GM19397 (cell line): ENCODE measurements at regions not wholly inside any gene's neighbourhood (a gene's known extent, or its start where the extent isn't known, plus 50 kb on each side); places are given as distances from the start of the nearest gene placed in this dataset.

Experiments used
- ATAC-seq: cut with Tn5 transposase; IDR thresholded peaks from one replicate; pipeline ENCODE4 v1.9.1; 2021; ENCODE audit warnings: mild to moderate bottlenecking, moderate library complexity; ENCODE audit not compliant: unreplicated experiment

DNA sequence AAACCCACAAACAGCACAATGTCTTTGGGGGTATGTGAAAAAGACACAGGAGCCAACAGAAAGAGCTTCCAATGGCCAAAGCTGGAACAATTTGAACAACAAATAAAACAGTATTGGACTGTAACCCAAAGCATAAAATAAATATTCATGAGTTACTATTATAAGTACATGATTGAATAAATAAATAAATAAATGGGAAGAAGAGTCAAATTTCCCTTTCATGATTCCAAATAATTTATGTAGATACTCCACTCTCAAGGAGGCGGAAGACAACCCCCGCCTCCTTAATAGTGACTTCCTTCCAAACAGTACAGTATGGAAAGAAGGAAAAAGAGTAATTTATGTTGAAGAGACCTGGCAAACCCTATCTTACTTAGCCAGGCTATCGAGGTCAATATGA, 124.4 kb upstream of the P2RY1 start:
- ATAC-seq: no peak

DNA sequence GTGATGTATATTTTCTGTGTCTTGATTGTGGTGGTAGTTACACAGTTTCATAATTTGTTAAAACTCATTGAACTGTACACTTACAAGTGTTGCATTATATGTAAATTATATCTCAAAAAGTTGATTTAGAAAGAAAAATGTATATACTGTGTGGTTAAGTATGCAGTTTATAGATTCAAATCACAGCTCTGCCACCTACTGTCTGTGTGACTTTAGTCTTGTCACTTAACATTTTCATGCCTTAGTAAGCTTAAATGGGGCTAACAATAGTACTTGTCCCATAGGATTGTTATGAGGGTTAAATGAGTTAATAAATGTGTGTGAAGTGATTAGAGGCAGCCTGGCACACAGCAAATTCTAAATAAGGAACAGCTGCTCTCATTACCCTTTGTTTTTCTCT, 120.9 kb upstream of the P2RY1 start:
- ATAC-seq: no peak

DNA sequence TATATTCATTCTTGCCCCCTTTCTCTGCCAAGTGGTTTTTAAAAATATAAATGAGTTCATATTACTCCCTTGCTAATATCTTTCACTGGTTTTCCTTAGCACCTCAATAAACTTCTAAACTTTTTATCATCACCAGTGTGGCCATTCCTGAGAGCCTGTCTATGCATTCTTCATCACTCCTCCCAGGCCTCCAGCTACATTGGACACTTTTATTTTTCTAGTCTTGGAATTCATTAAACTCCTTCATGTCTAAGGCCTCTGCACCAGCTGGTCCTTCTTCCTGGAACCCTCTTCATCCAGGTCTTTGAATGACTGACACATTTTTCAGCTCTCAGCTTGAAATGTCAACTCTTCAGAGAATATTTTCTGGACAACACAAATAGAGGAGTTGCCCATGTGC, 120.4 kb upstream of the P2RY1 start:
- no peak for ATAC-seq

DNA sequence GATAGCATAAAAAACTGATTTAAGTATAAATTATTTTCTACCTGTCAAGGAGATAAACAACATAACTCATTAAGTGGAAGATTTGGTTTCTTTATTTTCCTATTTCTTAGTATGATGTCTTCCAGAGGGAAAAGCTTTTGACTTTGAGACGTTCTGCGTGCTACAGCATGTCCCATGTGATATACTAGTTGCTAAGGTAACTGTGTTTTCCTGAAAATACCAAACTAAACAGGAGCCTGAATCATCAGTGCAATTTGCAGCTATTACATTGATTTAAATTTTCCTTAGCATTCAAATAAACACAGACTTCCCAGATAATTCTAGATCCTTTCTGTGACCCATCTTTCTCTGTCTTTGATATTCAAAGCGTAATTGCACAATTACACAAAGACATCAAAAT, 117.7 kb upstream of the P2RY1 start:
- no peak for ATAC-seq

GRCh38 chr3:152718810-152719209, 116.1 kb upstream of the P2RY1 start:
- ATAC-seq: no peak

DNA sequence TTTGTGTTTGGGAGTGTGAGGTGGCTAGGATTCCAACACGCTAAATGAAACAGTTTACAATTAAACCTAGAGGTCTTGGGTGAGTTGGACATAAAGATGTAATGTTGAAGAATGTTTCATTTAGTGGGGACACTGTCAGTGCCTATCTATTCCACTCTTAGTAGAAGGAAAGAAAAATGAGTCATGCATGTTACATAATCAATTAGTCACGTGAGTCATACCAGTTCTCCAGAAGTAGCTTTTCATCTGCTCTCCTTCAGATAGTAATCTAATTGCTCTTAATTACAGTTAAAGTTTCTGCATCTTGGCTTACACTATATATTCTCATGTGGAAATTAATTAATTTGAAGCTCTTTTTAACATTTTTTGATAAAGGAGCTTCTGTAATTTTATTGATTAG, 115.7 kb upstream of the P2RY1 start:
- ATAC-seq: no peak

GRCh38 chr3:152720951-152721718, 113.8 kb upstream of the P2RY1 start:
- no peak for ATAC-seq

- ATAC-seq: no peak
These were observed 110.7 kb upstream of the P2RY1 start for GRCh38 chr3:152724270-152724669.

DNA sequence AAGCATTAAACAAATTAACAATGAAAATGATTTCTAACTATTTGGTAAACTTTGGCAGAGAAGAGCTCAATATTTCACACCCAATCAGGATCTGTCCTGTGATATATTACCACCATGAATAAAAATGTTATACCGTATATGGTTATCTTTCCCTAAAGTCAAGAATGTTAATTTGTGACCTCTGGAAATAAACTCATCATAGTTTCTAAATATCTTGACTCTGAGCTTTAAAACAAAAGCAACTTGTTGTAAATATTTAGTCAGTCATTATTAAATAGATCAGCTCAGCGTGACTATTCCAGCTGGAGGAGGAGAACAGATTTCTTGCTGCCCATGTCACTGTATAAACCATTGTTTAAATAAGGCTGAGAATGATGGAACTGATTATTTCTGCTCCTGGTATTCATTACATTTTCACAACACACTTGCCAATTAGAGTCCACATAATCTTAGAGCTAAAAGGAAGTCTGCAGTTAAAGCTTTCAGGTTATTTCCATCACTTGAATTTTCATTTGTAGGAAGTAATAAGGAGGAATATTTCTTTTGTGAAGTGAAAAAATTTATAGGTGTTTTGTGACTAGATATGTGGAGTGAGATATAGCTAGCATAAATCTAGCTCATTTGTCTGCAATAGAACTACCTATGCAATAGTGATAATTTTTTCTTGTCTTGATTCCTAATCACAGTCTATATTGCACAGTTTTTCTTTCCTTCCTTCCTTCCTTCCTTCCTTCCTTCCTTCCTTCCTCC, 106.5 kb upstream of the P2RY1 start:
- ATAC-seq: no peak

- no peak for ATAC-seq
These were observed 105.0 kb upstream of the P2RY1 start for GRCh38 chr3:152729906-152730305.

GRCh38 chr3:152731511-152731910, 103.4 kb upstream of the P2RY1 start:
- ATAC-seq: no peak

DNA sequence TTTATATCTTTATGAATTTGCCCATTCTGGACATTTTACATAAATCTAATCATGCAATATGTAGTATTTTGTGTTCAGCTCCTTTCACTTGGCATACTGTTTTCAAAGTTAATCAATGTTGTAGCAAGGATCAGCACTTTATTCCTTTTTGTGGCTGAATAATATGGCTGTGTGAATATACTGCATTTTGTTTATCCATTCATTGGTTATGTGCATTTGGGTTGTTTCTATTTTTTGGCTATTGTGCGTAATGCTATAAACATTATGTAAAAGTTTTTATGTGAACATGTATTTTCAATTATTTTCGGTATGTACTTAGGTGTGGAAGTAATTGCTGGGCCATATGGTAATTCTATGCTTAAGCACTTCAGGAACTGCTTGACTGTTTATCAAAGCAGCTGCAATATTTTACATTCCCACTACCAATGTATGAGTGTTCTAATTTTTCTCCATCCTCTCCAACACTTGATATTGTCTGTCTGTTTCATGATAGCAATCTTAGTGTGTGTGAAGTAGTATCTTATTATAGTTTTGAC, 101.3 kb upstream of the P2RY1 start:
- no peak for ATAC-seq

DNA sequence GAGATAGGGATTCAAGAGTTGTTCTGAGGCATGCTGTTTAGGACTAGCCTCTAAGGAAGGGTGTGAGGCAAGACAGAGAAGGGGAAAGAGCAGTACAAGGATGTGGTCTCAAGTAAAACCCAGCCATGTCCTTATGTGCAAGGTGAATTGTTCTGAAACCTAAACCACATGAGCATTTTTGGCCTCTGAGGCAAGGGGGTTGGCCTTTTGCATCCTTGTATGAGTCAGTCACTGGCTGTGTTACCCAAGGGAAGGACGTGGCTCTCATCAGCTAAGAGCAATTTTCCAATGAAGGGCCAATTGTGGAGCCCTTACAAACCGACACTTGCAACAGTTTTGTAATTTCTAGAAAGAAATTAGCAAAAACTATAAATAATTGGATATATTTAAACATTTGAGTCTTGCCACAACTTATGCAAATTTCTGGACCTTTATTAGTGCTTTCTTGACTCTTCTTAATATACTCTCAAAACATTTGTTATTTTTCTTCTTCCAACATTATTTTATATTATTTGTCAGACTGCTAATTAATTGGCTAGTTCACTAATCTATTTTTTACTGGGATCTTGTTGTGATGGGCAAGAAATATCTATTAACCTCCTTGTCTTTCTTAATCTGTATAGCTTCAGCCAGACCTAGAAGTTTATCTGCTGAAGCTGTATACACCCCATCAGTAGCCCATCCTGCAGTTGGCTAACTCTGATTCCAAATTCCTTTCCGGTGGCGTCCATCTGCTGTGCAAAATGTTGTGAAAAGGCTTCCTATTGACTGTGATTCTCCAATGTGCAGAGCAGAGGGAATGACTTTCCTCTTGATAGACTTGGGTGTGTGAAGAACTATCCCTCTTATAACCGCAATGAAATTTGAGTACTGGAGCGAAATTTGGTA, 97.7 kb upstream of the P2RY1 start:
- peak; percentile 99 for ATAC-seq

- ATAC-seq: no peak
These were observed 96.3 kb upstream of the P2RY1 start for GRCh38 chr3:152738656-152739055.

DNA sequence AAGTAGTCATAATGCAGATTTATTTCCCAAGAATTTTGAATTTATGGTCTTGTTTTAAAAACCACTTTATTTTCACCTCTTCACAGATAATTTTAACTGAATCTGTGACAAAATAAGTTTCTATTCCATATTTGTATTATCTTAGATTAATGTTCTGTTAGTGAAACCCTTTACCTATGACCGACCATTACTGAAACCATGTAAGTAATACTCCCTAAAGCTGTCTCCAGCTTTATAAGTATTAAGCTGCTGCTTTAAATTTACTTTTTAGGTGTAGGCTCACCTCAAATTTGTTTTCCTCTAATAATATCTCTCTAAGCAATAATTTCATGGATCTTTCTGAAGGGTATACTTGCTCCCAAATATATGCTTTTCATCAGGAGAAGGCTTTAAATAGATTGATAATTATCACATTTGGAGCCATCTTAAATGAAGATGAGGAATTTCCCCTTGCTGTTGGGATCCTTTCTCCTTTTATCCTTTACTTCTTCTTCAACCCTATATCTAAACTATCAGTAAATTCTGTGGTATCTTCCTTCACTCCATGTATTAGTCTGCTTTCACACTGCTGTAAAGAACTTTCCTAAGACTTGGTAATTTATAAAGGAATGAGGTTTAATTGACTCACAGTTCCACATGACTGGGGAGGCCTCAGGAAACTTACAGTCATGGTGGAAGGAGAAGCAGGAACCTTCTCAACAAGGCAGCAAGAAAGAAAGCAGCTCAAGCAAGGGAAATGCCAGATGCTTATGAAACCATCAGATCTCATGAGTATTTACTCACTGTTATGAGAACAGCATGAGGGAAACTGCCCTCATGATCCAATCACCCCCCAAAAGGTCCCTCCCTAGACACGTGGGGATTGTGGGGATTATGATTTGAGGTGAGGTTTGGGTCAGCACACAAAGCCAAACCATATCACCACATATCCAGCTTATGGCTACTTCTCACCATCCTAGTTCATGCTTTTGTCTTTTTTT, 92.3 kb upstream of the P2RY1 start:
- peak; percentile 52 for ATAC-seq

GRCh38 chr3:152745646-152746045, 89.3 kb upstream of the P2RY1 start:
- ATAC-seq: no peak

DNA sequence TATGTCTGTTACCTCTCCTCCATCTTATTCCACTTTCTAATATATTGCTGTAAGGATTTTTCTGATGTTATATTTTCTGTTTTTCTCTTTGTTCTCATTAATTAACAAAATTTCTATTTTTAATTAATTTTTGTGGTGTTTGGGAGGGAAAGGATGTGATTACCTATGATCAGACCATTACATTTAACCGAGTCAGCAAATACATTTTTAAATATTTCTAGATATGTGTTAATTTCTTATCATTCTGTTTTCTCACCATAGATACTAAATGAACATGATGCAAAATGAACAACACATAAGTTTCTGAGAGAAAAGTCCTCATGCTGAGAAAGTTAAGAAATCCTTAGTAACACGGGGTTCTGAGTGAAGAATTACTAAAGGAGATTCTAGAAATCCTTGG, 80.6 kb upstream of the P2RY1 start:
- ATAC-seq: no peak

DNA sequence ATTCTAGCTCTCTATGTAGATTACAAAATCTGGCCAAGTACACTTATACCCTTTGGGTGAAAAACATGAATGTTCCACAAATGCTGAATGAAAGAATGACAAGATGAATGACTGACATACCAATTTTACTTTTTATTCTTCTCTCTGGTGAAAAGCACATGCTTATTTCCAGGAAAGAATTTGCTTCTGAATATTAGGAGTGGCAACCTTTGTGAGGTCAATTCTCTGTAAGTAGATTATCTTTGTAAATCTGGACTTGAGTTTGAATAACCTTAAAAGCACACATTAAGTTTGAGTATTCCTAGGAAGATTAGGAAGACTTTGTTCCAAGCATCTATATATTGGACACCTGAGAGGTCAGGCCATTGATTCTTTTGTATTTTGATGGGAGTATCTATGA, 78.1 kb upstream of the P2RY1 start:
- no peak for ATAC-seq

- ATAC-seq: no peak
These were observed 74.8 kb upstream of the P2RY1 start for GRCh38 chr3:152760024-152760563.

GRCh38 chr3:152760591-152760990, 74.3 kb upstream of the P2RY1 start:
- no peak for ATAC-seq
